ENCODE measurements at regions not wholly inside any gene's neighbourhood (a gene's known extent, or its start where the extent isn't known, plus 50 kb on each side); places are given as distances from the start of the nearest gene placed in this dataset.
"Not testable (repeated sequence)": the region's sequence is repeated elsewhere in the genome, so short reads cannot be mapped to it uniquely, and the experiment has no call there.

DNA sequence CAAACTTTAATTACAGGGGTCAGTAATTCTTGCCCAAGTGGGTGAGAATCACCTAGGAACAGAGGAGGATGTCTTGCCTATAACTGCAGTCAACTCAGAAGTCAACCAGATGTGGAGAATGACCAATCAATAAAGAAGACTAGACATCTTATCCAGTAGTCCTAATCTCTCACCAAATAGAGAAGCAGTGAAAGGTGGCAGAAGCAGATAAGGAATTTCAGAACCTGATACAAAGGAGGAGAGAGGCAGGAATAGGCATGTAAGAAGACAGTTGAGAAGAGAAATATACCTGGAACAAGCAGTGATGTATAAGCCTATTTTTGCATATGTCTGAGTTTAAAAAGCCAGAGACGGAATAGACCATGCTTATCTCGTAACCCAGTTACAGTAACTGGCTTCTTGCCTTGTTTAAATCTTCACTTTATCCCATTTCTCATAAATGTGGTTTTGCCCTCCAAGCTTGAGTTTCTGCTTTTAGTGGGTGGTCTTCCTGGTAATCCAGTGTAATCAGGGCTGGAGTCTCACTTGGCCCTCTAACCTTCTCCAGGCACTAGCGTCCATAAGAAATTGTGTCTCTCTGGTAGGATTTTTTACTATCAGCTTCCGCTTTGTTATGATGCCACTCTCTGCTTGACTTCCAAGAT lies 401.0 kb downstream of the SUCLG1 start:
- Histone ChIP-seq H3K4me1 (ENCODE audit: control insufficient read depth in 2 of 2, insufficient read depth in 2 of 2, low read length in 1 of 2) (no peaks in the 10 kb centered on the region), H3K36me3 (ENCODE audit: control insufficient read depth in 2 of 2, insufficient read depth in 2 of 2, low read length in 1 of 2) (no peaks in the 10 kb centered on the region), H3K27me3 (ENCODE audit: control insufficient read depth in 1 of 2, insufficient read depth in 2 of 2, low read length in 2 of 2) (no peaks in the 10 kb centered on the region), H3K4me3 (ENCODE audit: low read depth in 1 of 2, low read length in 2 of 2) (no peak overlapping the region), H3K27ac (ENCODE audit: low read depth in 2 of 2, low read length in 1 of 2) (no peak overlapping the region), H3K9me3 (ENCODE audit: control insufficient read depth in 2 of 2, insufficient read depth in 1 of 2, low read depth in 1 of 2, low read length in 1 of 2) (no peaks in the 10 kb centered on the region)
- WGBS, 2 donors, result 88 to 93% methylated on average over 4 of the region's 4 CpGs

DNA sequence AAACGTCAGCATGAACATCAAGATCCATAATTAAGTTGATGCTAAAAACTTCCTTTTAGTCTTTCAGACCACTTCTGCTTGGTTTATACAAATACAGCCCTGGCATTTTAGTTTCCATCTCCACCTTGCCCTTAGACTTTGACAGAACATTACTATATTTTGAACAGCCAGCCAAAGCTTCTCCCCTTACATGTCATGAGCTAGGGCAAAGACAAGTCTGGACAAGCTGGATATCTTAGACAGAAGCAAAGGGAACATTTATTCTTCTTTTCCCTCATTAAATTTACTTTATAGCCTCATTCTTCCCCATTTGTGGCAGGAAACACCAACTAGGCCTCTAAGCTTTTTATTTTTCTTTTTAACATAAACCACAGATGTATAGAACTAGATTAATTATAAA lies 403.3 kb downstream of the SUCLG1 start:
- Histone ChIP-seq H3K27me3 (ENCODE audit: control insufficient read depth in 1 of 2, insufficient read depth in 2 of 2, low read length in 2 of 2) (no peaks in the 10 kb centered on the region), H3K4me1 (ENCODE audit: control insufficient read depth in 2 of 2, insufficient read depth in 2 of 2, low read length in 1 of 2) (no peaks in the 10 kb centered on the region), H3K36me3 (ENCODE audit: control insufficient read depth in 2 of 2, insufficient read depth in 2 of 2, low read length in 1 of 2) (no peaks in the 10 kb centered on the region), H3K27ac (ENCODE audit: low read depth in 2 of 2, low read length in 1 of 2) (no peak overlapping the region), H3K4me3 (ENCODE audit: low read depth in 1 of 2, low read length in 2 of 2) (no peak overlapping the region), H3K9me3 (ENCODE audit: control insufficient read depth in 2 of 2, insufficient read depth in 1 of 2, low read depth in 1 of 2, low read length in 1 of 2) (no peaks in the 10 kb centered on the region)
- WGBS, 2 donors, result 23 to 29% methylated on average over 1 of the region's 1 CpG

GRCh38 chr2:84054577-84054976 lies 404.5 kb downstream of the SUCLG1 start:
- not testable (repeated sequence) for H3K27me3 ChIP-seq (ENCODE audit: control insufficient read depth in 1 of 2, insufficient read depth in 2 of 2, low read length in 2 of 2); H3K4me1 ChIP-seq (ENCODE audit: control insufficient read depth in 2 of 2, insufficient read depth in 2 of 2, low read length in 1 of 2); H3K27ac ChIP-seq (ENCODE audit: low read depth in 2 of 2, low read length in 1 of 2); H3K36me3 ChIP-seq (ENCODE audit: control insufficient read depth in 2 of 2, insufficient read depth in 2 of 2, low read length in 1 of 2); H3K4me3 ChIP-seq (ENCODE audit: low read depth in 1 of 2, low read length in 2 of 2); H3K9me3 ChIP-seq (ENCODE audit: control insufficient read depth in 2 of 2, insufficient read depth in 1 of 2, low read depth in 1 of 2, low read length in 1 of 2)
- 67 to 83% methylated on average over 1 of the region's 1 CpG for WGBS, 2 donors

DNA sequence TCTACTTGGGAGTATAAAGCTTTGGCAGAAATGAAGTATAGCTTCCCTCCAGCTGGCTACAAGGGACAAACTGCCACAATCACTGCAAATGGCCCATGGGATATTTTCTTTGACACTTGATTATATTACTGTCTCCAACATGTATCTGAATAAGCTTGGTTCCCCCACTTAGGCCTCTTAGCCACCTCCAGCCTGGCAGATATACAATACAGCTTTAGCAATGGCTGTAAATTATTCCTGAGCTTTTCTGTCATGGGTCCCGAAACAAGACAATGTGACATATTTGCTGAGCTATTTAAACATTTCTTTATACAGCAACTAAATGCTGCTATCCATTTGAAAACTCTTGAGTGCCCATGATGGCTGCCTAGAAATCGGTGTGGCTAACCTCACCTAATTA lies 406.2 kb downstream of the SUCLG1 start:
- H3K4me3 ChIP-seq (ENCODE audit: low read depth in 1 of 2, low read length in 2 of 2), result no peak overlapping the region
- H3K27me3 ChIP-seq (ENCODE audit: control insufficient read depth in 1 of 2, insufficient read depth in 2 of 2, low read length in 2 of 2), result no peaks in the 10 kb centered on the region
- H3K4me1 ChIP-seq (ENCODE audit: control insufficient read depth in 2 of 2, insufficient read depth in 2 of 2, low read length in 1 of 2), result no peaks in the 10 kb centered on the region
- H3K36me3 ChIP-seq (ENCODE audit: control insufficient read depth in 2 of 2, insufficient read depth in 2 of 2, low read length in 1 of 2), result no peaks in the 10 kb centered on the region
- H3K27ac ChIP-seq (ENCODE audit: low read depth in 2 of 2, low read length in 1 of 2), result no peak overlapping the region
- 50 to 61% methylated on average over 2 of the region's 2 CpGs for WGBS, 2 donors
- no peaks in the 10 kb centered on the region for H3K9me3 ChIP-seq (ENCODE audit: control insufficient read depth in 2 of 2, insufficient read depth in 1 of 2, low read depth in 1 of 2, low read length in 1 of 2)

- WGBS, 2 donors, result 54 to 62% methylated on average over 2 of the region's 2 CpGs
Measured at GRCh38 chr2:84052043-84052442, 407.0 kb downstream of the SUCLG1 start.

DNA sequence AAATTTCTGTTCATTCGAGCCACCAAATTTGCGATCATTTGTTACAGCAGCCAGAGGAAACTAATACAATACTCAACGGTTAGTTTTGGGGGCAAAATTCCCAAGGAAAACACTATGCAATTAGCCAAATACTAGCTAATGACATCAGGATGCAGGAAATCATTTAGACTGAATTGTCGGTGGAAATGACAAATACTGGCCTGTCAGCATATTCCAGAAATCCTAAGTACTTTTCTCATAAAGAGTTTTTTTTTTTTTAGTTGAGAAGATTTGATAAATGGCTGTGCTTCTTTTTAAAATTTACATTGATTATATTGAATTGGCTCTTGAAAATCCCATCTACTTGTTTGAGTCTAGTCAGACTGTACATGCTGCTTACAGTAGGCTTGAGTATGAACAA lies 410.1 kb downstream of the SUCLG1 start:
- Histone ChIP-seq H3K4me3 (ENCODE audit: low read depth in 1 of 2, low read length in 2 of 2) (no peak overlapping the region), H3K36me3 (ENCODE audit: control insufficient read depth in 2 of 2, insufficient read depth in 2 of 2, low read length in 1 of 2) (no peaks in the 10 kb centered on the region), H3K9me3 (ENCODE audit: control insufficient read depth in 2 of 2, insufficient read depth in 1 of 2, low read depth in 1 of 2, low read length in 1 of 2) (no peaks in the 10 kb centered on the region), H3K4me1 (ENCODE audit: control insufficient read depth in 2 of 2, insufficient read depth in 2 of 2, low read length in 1 of 2) (no peaks in the 10 kb centered on the region), H3K27ac (ENCODE audit: low read depth in 2 of 2, low read length in 1 of 2) (no peak overlapping the region), H3K27me3 (ENCODE audit: control insufficient read depth in 1 of 2, insufficient read depth in 2 of 2, low read length in 2 of 2) (no peaks in the 10 kb centered on the region)
- 83 to 84% methylated on average over 4 of the region's 4 CpGs for WGBS, 2 donors

More at GRCh38 chr2:84052043-84052442, 407.0 kb downstream of the SUCLG1 start:
- Histone ChIP-seq H3K4me1 (ENCODE audit: control insufficient read depth in 2 of 2, insufficient read depth in 2 of 2, low read length in 1 of 2) (no peaks in the 10 kb centered on the region), H3K27ac (ENCODE audit: low read depth in 2 of 2, low read length in 1 of 2) (no peak overlapping the region), H3K4me3 (ENCODE audit: low read depth in 1 of 2, low read length in 2 of 2) (no peak overlapping the region), H3K27me3 (ENCODE audit: control insufficient read depth in 1 of 2, insufficient read depth in 2 of 2, low read length in 2 of 2) (no peaks in the 10 kb centered on the region), H3K9me3 (ENCODE audit: control insufficient read depth in 2 of 2, insufficient read depth in 1 of 2, low read depth in 1 of 2, low read length in 1 of 2) (no peaks in the 10 kb centered on the region), H3K36me3 (ENCODE audit: control insufficient read depth in 2 of 2, insufficient read depth in 2 of 2, low read length in 1 of 2) (no peaks in the 10 kb centered on the region)

DNA sequence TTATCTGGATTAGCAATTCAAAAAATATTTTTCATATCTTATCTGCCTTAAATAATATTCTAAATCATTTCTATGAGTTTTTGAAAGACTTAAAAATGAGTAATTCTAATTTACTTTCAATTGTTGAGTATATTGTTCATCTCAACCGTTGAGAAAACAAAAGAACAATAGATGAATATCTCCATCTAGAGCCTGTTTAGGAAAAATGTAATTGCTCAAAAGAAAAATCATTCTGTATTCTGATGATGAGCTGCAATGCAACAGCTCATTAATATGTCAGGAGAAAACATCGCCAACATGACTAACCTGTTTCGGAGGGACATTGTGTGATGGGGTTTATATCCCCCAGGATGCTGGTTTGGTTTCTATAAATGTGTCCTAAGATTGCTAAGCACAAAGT lies 417.6 kb downstream of the SUCLG1 start:
- 67 to 69% methylated on average over 3 of the region's 3 CpGs for WGBS, 2 donors
- no peak overlapping the region for H3K4me3 ChIP-seq (ENCODE audit: low read depth in 1 of 2, low read length in 2 of 2)
- no peaks in the 10 kb centered on the region for H3K27me3 ChIP-seq (ENCODE audit: control insufficient read depth in 1 of 2, insufficient read depth in 2 of 2, low read length in 2 of 2)
- no peaks in the 10 kb centered on the region for H3K9me3 ChIP-seq (ENCODE audit: control insufficient read depth in 2 of 2, insufficient read depth in 1 of 2, low read depth in 1 of 2, low read length in 1 of 2)
- no peak overlapping the region for H3K27ac ChIP-seq (ENCODE audit: low read depth in 2 of 2, low read length in 1 of 2)
- no peaks in the 10 kb centered on the region for H3K36me3 ChIP-seq (ENCODE audit: control insufficient read depth in 2 of 2, insufficient read depth in 2 of 2, low read length in 1 of 2)
- no peaks in the 10 kb centered on the region for H3K4me1 ChIP-seq (ENCODE audit: control insufficient read depth in 2 of 2, insufficient read depth in 2 of 2, low read length in 1 of 2)

DNA sequence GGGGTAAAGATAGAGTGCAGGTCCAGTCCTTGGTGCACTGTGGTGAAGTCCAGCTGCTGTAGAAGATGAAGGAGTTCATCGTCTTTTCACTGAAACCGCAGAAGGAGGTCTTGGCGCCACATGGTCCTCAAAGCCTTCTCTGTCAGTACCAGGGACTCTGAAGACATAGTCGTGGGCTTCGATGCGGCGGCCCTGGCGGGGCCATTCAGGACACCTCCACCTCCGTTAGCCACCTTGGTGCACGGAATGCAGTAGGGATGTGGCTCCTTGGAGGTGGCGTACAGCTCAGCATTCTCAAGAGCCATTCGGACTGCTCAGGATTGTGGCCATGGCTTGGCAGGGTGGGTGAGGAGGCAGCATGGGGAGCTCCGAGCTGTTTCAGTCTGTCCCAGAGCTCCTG lies 418.8 kb downstream of the SUCLG1 start:
- Histone ChIP-seq H3K4me1 (ENCODE audit: control insufficient read depth in 2 of 2, insufficient read depth in 2 of 2, low read length in 1 of 2) (no peaks in the 10 kb centered on the region), H3K27ac (ENCODE audit: low read depth in 2 of 2, low read length in 1 of 2) (no peak overlapping the region), H3K27me3 (ENCODE audit: control insufficient read depth in 1 of 2, insufficient read depth in 2 of 2, low read length in 2 of 2) (no peaks in the 10 kb centered on the region), H3K9me3 (ENCODE audit: control insufficient read depth in 2 of 2, insufficient read depth in 1 of 2, low read depth in 1 of 2, low read length in 1 of 2) (no peaks in the 10 kb centered on the region), H3K4me3 (ENCODE audit: low read depth in 1 of 2, low read length in 2 of 2) (no peak overlapping the region), H3K36me3 (ENCODE audit: control insufficient read depth in 2 of 2, insufficient read depth in 2 of 2, low read length in 1 of 2) (no peaks in the 10 kb centered on the region)
- WGBS, 2 donors, result 93 to 95% methylated on average over 13 of the region's 13 CpGs

- WGBS, 2 donors, result 35 to 38% methylated on average over 2 of the region's 2 CpGs
- H3K27me3 ChIP-seq (ENCODE audit: control insufficient read depth in 1 of 2, insufficient read depth in 2 of 2, low read length in 2 of 2), result no peaks in the 10 kb centered on the region
- no peaks in the 10 kb centered on the region for H3K4me1 ChIP-seq (ENCODE audit: control insufficient read depth in 2 of 2, insufficient read depth in 2 of 2, low read length in 1 of 2)
- no peak overlapping the region for H3K27ac ChIP-seq (ENCODE audit: low read depth in 2 of 2, low read length in 1 of 2)
- H3K9me3 ChIP-seq (ENCODE audit: control insufficient read depth in 2 of 2, insufficient read depth in 1 of 2, low read depth in 1 of 2, low read length in 1 of 2), result no peaks in the 10 kb centered on the region
- H3K4me3 ChIP-seq (ENCODE audit: low read depth in 1 of 2, low read length in 2 of 2), result no peak overlapping the region
- no peaks in the 10 kb centered on the region for H3K36me3 ChIP-seq (ENCODE audit: control insufficient read depth in 2 of 2, insufficient read depth in 2 of 2, low read length in 1 of 2)
Measured at GRCh38 chr2:84038866-84039265, 420.2 kb downstream of the SUCLG1 start.

- Histone ChIP-seq H3K27ac (ENCODE audit: low read depth in 2 of 2, low read length in 1 of 2) (no peak overlapping the region), H3K4me3 (ENCODE audit: low read depth in 1 of 2, low read length in 2 of 2) (no peak overlapping the region), H3K9me3 (ENCODE audit: control insufficient read depth in 2 of 2, insufficient read depth in 1 of 2, low read depth in 1 of 2, low read length in 1 of 2) (no peaks in the 10 kb centered on the region), H3K27me3 (ENCODE audit: control insufficient read depth in 1 of 2, insufficient read depth in 2 of 2, low read length in 2 of 2) (no peaks in the 10 kb centered on the region), H3K4me1 (ENCODE audit: control insufficient read depth in 2 of 2, insufficient read depth in 2 of 2, low read length in 1 of 2) (no peaks in the 10 kb centered on the region), H3K36me3 (ENCODE audit: control insufficient read depth in 2 of 2, insufficient read depth in 2 of 2, low read length in 1 of 2) (no peaks in the 10 kb centered on the region)
- 30 to 32% methylated on average over 2 of the region's 2 CpGs for WGBS, 2 donors
Measured at GRCh38 chr2:84033347-84033974, 425.6 kb downstream of the SUCLG1 start.

Measured in esophagus (tissue), 2 donors.